HepG2 (cell line): ENCODE measurements at regions not wholly inside any gene's neighbourhood (a gene's known extent, or its start where the extent isn't known, plus 50 kb on each side); places are given as distances from the start of the nearest gene placed in this dataset.

Experiments
- ATAC-seq: fragments of 200-7000 bp; cut with Tn5 transposase; 3 replicates; pipeline ENCODE4 v1.9.1; 2020; ENCODE audit warnings: mild to moderate bottlenecking, moderate library complexity
- BruUV-seq: library from RNA; stranded (reverse); fragments of 400-500 nt; replicated peaks from 2 replicates; lab custom pipeline; 2021; lab: Mats Ljungman, UMichigan
- CTCF ChIA-PET: fragments of 300-600 bp; formaldehyde crosslinking; extraction: SDS; loops from one replicate; lab custom pipeline; 2021; ENCODE audit warnings: low total read pairs, inconsistent platforms, low intra/inter-chr PET ratio; lab: Yijun Ruan, JAX
- POLR2A ChIA-PET: fragments of 350-600 bp; sonication (Branson Sonifier 250); formaldehyde crosslinking; loops from one replicate; lab custom pipeline; 2020; ENCODE audit warnings: antibody characterized with exemption, inconsistent platforms; lab: Yijun Ruan, JAX
- DNase-seq: peaks from one replicate; pipeline ENCODE4 v3.0.0-alpha.2; 2015; ENCODE audit warnings: low spot score
- FAIRE-seq: peaks from 3 replicates; lab custom pipeline; 2011; peaks lifted over from hg19 to GRCh38; lab: Jason Lieb, UNC
- H2AFZ ChIP-seq: one replicate; pipeline ENCODE4 v1.6.1; 2011; ENCODE audit warnings: low read length, inconsistent platforms
- H3K27ac ChIP-seq: fragments of 300-600 bp; 3 replicates; pipeline ENCODE4 v1.8.0; 2011; ENCODE audit warnings: mixed run types, mild to moderate bottlenecking, mixed read lengths, low read length, inconsistent platforms; ENCODE audit not compliant: insufficient read depth; ENCODE audit errors: extremely low read length
- H3K27me3 ChIP-seq, 2 experiments: fragments of 200-600 bp in 1 of 2; 2 replicates in 1 of 2; 3 replicates in 1 of 2; pipeline versions ENCODE4 v1.6.0 to v1.8.0; 2011; ENCODE audit warnings: low read length in 2 of 2, mild to moderate bottlenecking in 2 of 2, moderate library complexity in 2 of 2, inconsistent platforms in 1 of 2; ENCODE audit not compliant: insufficient read depth in 2 of 2, control insufficient read depth in 1 of 2
- H3K36me3 ChIP-seq, 2 experiments: fragments of 200-600 bp in 1 of 2; replicated peaks in 1 of 2; 2 replicates in 1 of 2; 3 replicates in 1 of 2; pipeline versions ENCODE4 v1.5.1 to v1.8.0; 2011; ENCODE audit warnings: low read length in 2 of 2, inconsistent platforms in 1 of 2; ENCODE audit not compliant: insufficient read depth in 2 of 2, control insufficient read depth in 1 of 2
- H3K4me1 ChIP-seq: 2 replicates; pipeline ENCODE4 v1.5.1; 2012; ENCODE audit warnings: low read length, inconsistent platforms; ENCODE audit not compliant: insufficient read depth
- H3K4me2 ChIP-seq: 2 replicates; pipeline ENCODE4 v1.6.0; 2011; ENCODE audit warnings: low read depth, low read length, inconsistent platforms
- H3K4me3 ChIP-seq, 3 experiments: fragments of 200-600 bp in 1 of 3; sonication (generic), shearing (Covaris generic) in 1 of 3; replicated peaks in 1 of 3; 2 replicates each; pipeline ENCODE4 v1.5.1; 2011 to 2016; ENCODE audit warnings: low read length in 3 of 3, inconsistent platforms in 2 of 3, low read depth in 2 of 3, mild to moderate bottlenecking in 2 of 3, control low read depth in 1 of 3, mixed read lengths in 1 of 3; ENCODE audit not compliant: insufficient read depth in 1 of 3
- H3K79me2 ChIP-seq: one replicate; pipeline ENCODE4 v1.6.1; 2011; ENCODE audit warnings: low read length, inconsistent platforms; ENCODE audit not compliant: insufficient read depth
- H3K9ac ChIP-seq: 2 replicates; pipeline ENCODE4 v1.6.0; 2011; ENCODE audit warnings: mild to moderate bottlenecking, low read depth, low read length, inconsistent platforms; ENCODE audit not compliant: insufficient read depth
- H3K9me3 ChIP-seq: 2 replicates; pipeline ENCODE4 v1.5.1; 2012; ENCODE audit warnings: mild to moderate bottlenecking, low read length
- H4K20me1 ChIP-seq: 2 replicates; pipeline ENCODE4 v1.6.0; 2011; ENCODE audit warnings: inconsistent platforms, mild to moderate bottlenecking, low read length, moderate library complexity; ENCODE audit not compliant: insufficient read depth
- BHLHE40 ChIP-seq: IDR thresholded peaks from 2 replicates; pipeline ENCODE4 v1.6.1; 2011; ENCODE audit warnings: low read length, improper control_type of control experiment
- CEBPB ChIP-seq: IDR thresholded peaks from 2 replicates; pipeline ENCODE4 v1.6.1; 2011; ENCODE audit warnings: low read depth, low read length, improper control_type of control experiment, borderline replicate concordance
- GATAD1 ChIP-seq: IDR thresholded peaks from 2 replicates; pipeline ENCODE4 v1.6.1; 2016; ENCODE audit warnings: missing genetic modification reagents, missing compliant biosample characterization
- KDM1A ChIP-seq: IDR thresholded peaks from 2 replicates; pipeline ENCODE4 v1.6.1; 2016; ENCODE audit warnings: missing compliant biosample characterization
- NFE2 ChIP-seq: sonication (generic); formaldehyde crosslinking; IDR thresholded peaks from 2 replicates; pipeline ENCODE4 v1.4.0; 2020; ENCODE audit warnings: missing genetic modification reagents
- PBX2 ChIP-seq: IDR thresholded peaks from 2 replicates; pipeline ENCODE4 v1.6.1; 2016; ENCODE audit warnings: control low read depth
- POLR2AphosphoS5 ChIP-seq: IDR thresholded peaks from 2 replicates; pipeline ENCODE4 v1.6.1; 2012; ENCODE audit warnings: low read depth, low read length
- TERF1 ChIP-seq: sonication (generic); formaldehyde crosslinking; IDR thresholded peaks from 2 replicates; pipeline ENCODE4 v1.8.0; 2022; ENCODE audit warnings: mild to moderate bottlenecking, missing genetic modification reagents, moderate library complexity
- TOPORS ChIP-seq: sonication (generic); formaldehyde crosslinking; IDR thresholded peaks from 2 replicates; pipeline ENCODE4 v1.8.0; 2023; ENCODE audit warnings: mild to moderate bottlenecking, missing genetic modification reagents
- ZBTB26 ChIP-seq: IDR thresholded peaks from 2 replicates; pipeline ENCODE4 v1.6.1; 2016; ENCODE audit warnings: missing compliant biosample characterization, missing genetic modification reagents, borderline replicate concordance
- ZMYM4 ChIP-seq: sonication (generic); formaldehyde crosslinking; IDR thresholded peaks from 2 replicates; pipeline ENCODE4 v1.8.1; 2023; ENCODE audit warnings: mild to moderate bottlenecking, missing genetic modification reagents
- ZNF20 ChIP-seq: sonication (generic); formaldehyde crosslinking; IDR thresholded peaks from 2 replicates; pipeline ENCODE4 v1.4.0; 2020; ENCODE audit warnings: mild to moderate bottlenecking, moderate library complexity, missing genetic modification reagents
- ZNF354B ChIP-seq: sonication (generic); formaldehyde crosslinking; IDR thresholded peaks from 2 replicates; pipeline ENCODE4 v1.8.0; 2022; ENCODE audit warnings: mild to moderate bottlenecking, missing genetic modification reagents
- ZNF605 ChIP-seq: sonication (generic); formaldehyde crosslinking; IDR thresholded peaks from 2 replicates; pipeline ENCODE4 v1.8.0; 2022; ENCODE audit warnings: mild to moderate bottlenecking, missing genetic modification reagents
- ZNF766 ChIP-seq: sonication (generic); formaldehyde crosslinking; IDR thresholded peaks from 2 replicates; pipeline ENCODE4 v1.5.0; 2020; ENCODE audit warnings: missing genetic modification reagents, borderline replicate concordance
- ZNF773 ChIP-seq: sonication (generic); formaldehyde crosslinking; IDR thresholded peaks from 2 replicates; pipeline ENCODE4 v1.4.0; 2020; ENCODE audit warnings: missing genetic modification reagents, borderline replicate concordance
- ZNF891 ChIP-seq: sonication (generic); formaldehyde crosslinking; IDR thresholded peaks from 2 replicates; pipeline ENCODE4 v1.5.0; 2020; ENCODE audit warnings: mild to moderate bottlenecking, missing genetic modification reagents
- ZSCAN12 ChIP-seq: sonication (generic); formaldehyde crosslinking; IDR thresholded peaks from 2 replicates; pipeline ENCODE4 v1.9.0; 2021; ENCODE audit warnings: mild to moderate bottlenecking, missing genetic modification reagents
- ZSCAN20 ChIP-seq: sonication (generic); formaldehyde crosslinking; IDR thresholded peaks from 2 replicates; pipeline ENCODE4 v1.4.0; 2020; ENCODE audit warnings: missing genetic modification reagents, mild to moderate bottlenecking, borderline replicate concordance
- WGBS: methylation state at CpG from one replicate; pipeline ENCODE4 v1.1.6; 2017; ENCODE audit warnings: low lambda C conversion rate; 5-methylcytosine and 5-hydroxymethylcytosine counted together
- in situ Hi-C: cut with HindIII; loops from 2 replicates; pipeline ENCODE4 v1.10.0; 2017; ENCODE audit warnings: low pct_unique_long_range_greater_than_20kb; ENCODE audit not compliant: extremely low pct_ligation_motif_present
- intact Hi-C: fragments of 100-400 bp; cut with micrococcal nuclease; formaldehyde crosslinking; loops from one replicate; pipeline ENCODE4 v1.10.0; 2022; ENCODE audit not compliant: unreplicated experiment

- no peak overlapping the region for H3K4me2 ChIP-seq
- ATAC-seq (no peak), FAIRE-seq (no peak), DNase-seq (no peak)
- no peak overlapping the region for H3K4me3 ChIP-seq
- no peaks in the 10 kb centered on the region for H3K36me3 ChIP-seq
- 61% methylated on average over 4 of the region's 4 CpGs for WGBS
- no peaks in the 10 kb centered on the region for H3K9me3 ChIP-seq
- ChIA-PET CTCF (no interaction called here), POLR2A (no interaction called here)
- H4K20me1 ChIP-seq: no peaks in the 10 kb centered on the region
- no peak overlapping the region for H2AFZ ChIP-seq
- H3K79me2 ChIP-seq: no peaks in the 10 kb centered on the region
- H3K27me3 ChIP-seq: peaks cover 0 to 10% of the 10 kb centered on the region in 2 experiments; a peak in 1 of 5 replicates
- peaks cover 22% of the 10 kb centered on the region for H3K4me1 ChIP-seq
- no peak for TF ChIP-seq ZBTB26 (CRISPR knock-in tag)
- TF ChIP-seq ZNF20 (CRISPR knock-in tag): no peak
- no peak for TF ChIP-seq ZNF766
- no peak for TF ChIP-seq TOPORS
- no peak for TF ChIP-seq ZNF891 (CRISPR knock-in tag)
- no peak for TF ChIP-seq GATAD1 (CRISPR knock-in tag)
- no peak for TF ChIP-seq NFE2 (CRISPR knock-in tag)
- TF ChIP-seq ZSCAN20: no peak
- no peak for TF ChIP-seq PBX2
- TF ChIP-seq KDM1A (CRISPR knock-in tag): no peak
- no peak for TF ChIP-seq BHLHE40
- no peak for TF ChIP-seq ZNF773 (CRISPR knock-in tag)
- no peak for TF ChIP-seq ZSCAN12 (CRISPR knock-in tag)
- TF ChIP-seq TERF1 (CRISPR knock-in tag): no peak
- TF ChIP-seq CEBPB: no peak
- no peak for TF ChIP-seq POLR2AphosphoS5
- no peak for TF ChIP-seq ZNF354B (CRISPR knock-in tag)
- TF ChIP-seq ZMYM4 (CRISPR knock-in tag): no peak
- TF ChIP-seq ZNF605 (CRISPR knock-in tag): no peak
- in situ Hi-C loops (no loop called here), intact Hi-C loops (no loop called here)
- H3K9ac ChIP-seq: no peak overlapping the region
- BruUV-seq: no TSS peak
- H3K27ac ChIP-seq: no peak overlapping the region
Observed at GRCh38 chr5:5065472-5065871, 74.7 kb upstream of the ADAMTS16 start.
